Liver (tissue), 8 donors: ENCODE measurements at regions not wholly inside any gene's neighbourhood (a gene's known extent, or its start where the extent isn't known, plus 50 kb on each side); places are given as distances from the start of the nearest gene placed in this dataset.

Source experiments
- DNase-seq: peaks from one replicate; pipeline ENCODE4 v3.0.0-alpha.2; 2017; ENCODE audit warnings: low spot score
- H3K27ac ChIP-seq, 2 donors: one replicate each; pipeline ENCODE4 v1.7.0; 2013; ENCODE audit warnings: inconsistent platforms in 2 of 2, low read length in 2 of 2, control low read depth in 1 of 2, low read depth in 1 of 2, mild to moderate bottlenecking in 1 of 2
- H3K27me3 ChIP-seq, 4 donors: one replicate each; pipeline versions ENCODE4 v1.6.1 to v1.7.0; 2013; ENCODE audit warnings: low read length in 3 of 4, inconsistent platforms in 1 of 4, mild to moderate bottlenecking in 1 of 4, moderate library complexity in 1 of 4; ENCODE audit not compliant: control insufficient read depth in 4 of 4, insufficient read depth in 4 of 4
- H3K36me3 ChIP-seq, 4 donors: one replicate each; pipeline versions ENCODE4 v1.6.1 to v1.7.0; 2013; ENCODE audit warnings: low read length in 3 of 4, mild to moderate bottlenecking in 3 of 4, low read depth in 1 of 4, moderate library complexity in 1 of 4; ENCODE audit not compliant: control insufficient read depth in 4 of 4, insufficient read depth in 3 of 4
- H3K4me1 ChIP-seq, 4 donors: one replicate each; pipeline versions ENCODE4 v1.6.1 to v1.7.0; 2013; ENCODE audit warnings: low read length in 3 of 4, mild to moderate bottlenecking in 3 of 4, moderate library complexity in 1 of 4; ENCODE audit not compliant: control insufficient read depth in 4 of 4, insufficient read depth in 4 of 4
- H3K4me3 ChIP-seq, 3 donors: one replicate each; pipeline versions ENCODE4 v1.6.1 to v1.7.0; 2013; ENCODE audit warnings: low read length in 3 of 3, control low read depth in 1 of 3, low read depth in 1 of 3, mild to moderate bottlenecking in 1 of 3
- H3K9ac ChIP-seq, 2 donors: one replicate each; pipeline ENCODE4 v1.7.0; 2013; ENCODE audit warnings: low read length in 2 of 2, mild to moderate bottlenecking in 2 of 2, moderate library complexity in 2 of 2, control low read depth in 1 of 2, low read depth in 1 of 2
- H3K9me3 ChIP-seq, 4 donors: one replicate each; pipeline versions ENCODE4 v1.6.1 to v1.7.0; 2013; ENCODE audit warnings: low read length in 3 of 4; ENCODE audit not compliant: control insufficient read depth in 4 of 4
- CTCF ChIP-seq: fragments of 150-350 bp; IDR thresholded peaks from 2 replicates; pipeline ENCODE4 v1.5.1; 2017; ENCODE audit warnings: improper control_type of control experiment, low read depth, low read length; ENCODE audit not compliant: missing input control
- EGR1 ChIP-seq, 2 donors: IDR thresholded peaks; 2 replicates each; pipeline ENCODE4 v1.6.1; 2016 to 2018; ENCODE audit warnings: antibody characterized with exemption in 2 of 2, low read depth in 2 of 2
- FOXA1 ChIP-seq: IDR thresholded peaks from 2 replicates; pipeline ENCODE4 v1.6.1; 2016; ENCODE audit warnings: antibody characterized with exemption
- GABPA ChIP-seq, 2 donors: IDR thresholded peaks in 1 of 2; conservative IDR thresholded peaks in 1 of 2; 2 replicates each; pipeline ENCODE4 v1.6.1; 2016; ENCODE audit warnings: antibody characterized with exemption in 2 of 2, mild to moderate bottlenecking in 1 of 2, moderate library complexity in 1 of 2
- HNF4A ChIP-seq, 2 donors: conservative IDR thresholded peaks; 2 replicates each; pipeline ENCODE4 v1.6.1; 2016; ENCODE audit warnings: antibody characterized with exemption in 2 of 2, mild to moderate bottlenecking in 2 of 2
- HNF4G ChIP-seq: IDR thresholded peaks from 2 replicates; pipeline ENCODE4 v1.6.1; 2016; ENCODE audit warnings: antibody characterized with exemption
- JUND ChIP-seq, 2 donors: IDR thresholded peaks; 2 replicates each; pipeline ENCODE4 v1.6.1; 2016; ENCODE audit warnings: antibody characterized with exemption in 2 of 2
- NR2F2 ChIP-seq: IDR thresholded peaks from 2 replicates; pipeline ENCODE4 v1.6.1; 2016; ENCODE audit warnings: antibody characterized with exemption
- RAD21 ChIP-seq, 2 donors: IDR thresholded peaks; 2 replicates each; pipeline ENCODE4 v1.6.1; 2016; ENCODE audit warnings: antibody characterized with exemption in 2 of 2, mild to moderate bottlenecking in 2 of 2
- REST ChIP-seq: IDR thresholded peaks from 2 replicates; pipeline ENCODE4 v1.6.1; 2016; ENCODE audit warnings: antibody characterized with exemption, mild to moderate bottlenecking
- RXRA ChIP-seq, 2 donors: IDR thresholded peaks; 2 replicates each; pipeline ENCODE4 v1.6.1; 2017 to 2018; ENCODE audit warnings: antibody characterized with exemption in 2 of 2, mild to moderate bottlenecking in 1 of 2
- SP1 ChIP-seq: IDR thresholded peaks from 2 replicates; pipeline ENCODE4 v1.6.1; 2018; ENCODE audit warnings: antibody characterized with exemption, mild to moderate bottlenecking
- TAF1 ChIP-seq: conservative IDR thresholded peaks from 2 replicates; pipeline ENCODE4 v1.6.1; 2016; ENCODE audit warnings: antibody characterized with exemption, mild to moderate bottlenecking
- YY1 ChIP-seq: IDR thresholded peaks from 2 replicates; pipeline ENCODE4 v1.6.1; 2016; ENCODE audit warnings: antibody characterized with exemption, mild to moderate bottlenecking
- ZBTB33 ChIP-seq: IDR thresholded peaks from 2 replicates; pipeline ENCODE4 v1.6.1; 2016; ENCODE audit warnings: antibody characterized with exemption
- WGBS: extraction: QIAGEN DNeasy Blood & Tissue Kit; methylation state at CpG from one replicate; pipeline ENCODE4 v1.1.7; 2013; 5-methylcytosine and 5-hydroxymethylcytosine counted together
- TF ChIP-seq, protein P1 (sequence below): IDR thresholded peaks from 2 replicates; pipeline ENCODE4 v1.6.1; 2016; ENCODE audit warnings: antibody characterized with exemption
- TF ChIP-seq, protein P2 (sequence below): IDR thresholded peaks from 2 replicates; pipeline ENCODE4 v1.6.1; 2016; ENCODE audit warnings: antibody characterized with exemption
- donor health status: healthy.
- donor health status: healthy.
- donor health status: healthy.
- donor health status: healthy.
- donor health status: healthy.

- H3K4me1 ChIP-seq: no peaks in the 10 kb centered on the region
- 73% methylated on average over 6 of the region's 6 CpGs for WGBS
- no peak for DNase-seq
Measured at GRCh38 chr16:63943566-63943965, 1178.3 kb downstream of the CDH11 start.

More at GRCh38 chr16:63943566-63943965, 1178.3 kb downstream of the CDH11 start:
- no peaks in the 10 kb centered on the region for H3K36me3 ChIP-seq
- peaks cover 0 to 3% (median 0%) of the 10 kb centered on the region in 4 donors for H3K27me3 ChIP-seq
- no peak overlapping the region for H3K27ac ChIP-seq
- H3K9ac ChIP-seq: no peak overlapping the region
- peaks cover 0 to 1% (median 0%) of the 10 kb centered on the region in 4 donors for H3K9me3 ChIP-seq
- TF ChIP-seq GABPA (IDR thresholded peaks at IDR 0.05 in 1 of 2, conservative IDR thresholded peaks at IDR 0.05 in 1 of 2): no peak
- no peak for TF ChIP-seq REST
- no peak for TF ChIP-seq NR2F2
- no peak for TF ChIP-seq EGR1 (IDR thresholded peaks at IDR 0.05; ENCODE audit: low read depth in 2 of 2)
- no peak for TF ChIP-seq CTCF
- no peak for TF ChIP-seq JUND (IDR thresholded peaks at IDR 0.05)
- no peak for TF ChIP-seq RXRA (IDR thresholded peaks at IDR 0.05)
- TF ChIP-seq TAF1: no peak
- no peak for TF ChIP-seq FOXA1
- TF ChIP-seq, protein P1, sequence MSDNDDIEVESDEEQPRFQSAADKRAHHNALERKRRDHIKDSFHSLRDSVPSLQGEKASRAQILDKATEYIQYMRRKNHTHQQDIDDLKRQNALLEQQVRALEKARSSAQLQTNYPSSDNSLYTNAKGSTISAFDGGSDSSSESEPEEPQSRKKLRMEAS: no peak
- TF ChIP-seq, protein P2, sequence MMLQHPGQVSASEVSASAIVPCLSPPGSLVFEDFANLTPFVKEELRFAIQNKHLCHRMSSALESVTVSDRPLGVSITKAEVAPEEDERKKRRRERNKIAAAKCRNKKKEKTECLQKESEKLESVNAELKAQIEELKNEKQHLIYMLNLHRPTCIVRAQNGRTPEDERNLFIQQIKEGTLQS: no peak
- no peak for TF ChIP-seq SP1
- TF ChIP-seq ZBTB33: no peak
- no peak for TF ChIP-seq HNF4A (conservative IDR thresholded peaks at IDR 0.05)
- no peak for TF ChIP-seq HNF4G
- no peak for TF ChIP-seq YY1
- TF ChIP-seq RAD21 (IDR thresholded peaks at IDR 0.05): no peak
- H3K4me3 ChIP-seq: no peak overlapping the region
